ENCODE measurements at regions not wholly inside any gene's neighbourhood (a gene's known extent, or its start where the extent isn't known, plus 50 kb on each side); places are given as distances from the start of the nearest gene placed in this dataset.

GRCh38 chr5:138636398-138636944, 61.3 kb upstream of the HSPA9 start:
- no peak for TF ChIP-seq CTCF (conservative IDR thresholded peaks at IDR 0.05 in 1 of 2, IDR thresholded peaks at IDR 0.05 in 1 of 2; ENCODE audit: extremely low read depth in 1 of 2, insufficient read depth in 1 of 2, low read depth in 1 of 2, low read length in 2 of 2)
- TF ChIP-seq EZH2 (IDR thresholded peaks at IDR 0.05; ENCODE audit: borderline replicate concordance, low read length) = no peak

Data from mammary epithelial cell (primary cell).